Cardiac fibroblast (primary cell): ENCODE measurements at regions not wholly inside any gene's neighbourhood (a gene's known extent, or its start where the extent isn't known, plus 50 kb on each side); places are given as distances from the start of the nearest gene placed in this dataset.
"Not testable (repeated sequence)": the region's sequence is repeated elsewhere in the genome, so short reads cannot be mapped to it uniquely, and the experiment has no call there.

ENCODE experiments used
- DNase-seq, 2 donors: peaks; one replicate each; pipeline versions ENCODE4 v3.0.0 to v3.0.0-alpha.2; 2010; ENCODE audit warnings: low read depth in 2 of 2
- H3K4me3 ChIP-seq, 2 donors: replicated peaks in 1 of 2; 1 replicate in 1 of 2; 2 replicates in 1 of 2; pipeline ENCODE4 v1.5.1; 2011; ENCODE audit warnings: low read depth in 2 of 2, low read length in 2 of 2, mild to moderate bottlenecking in 2 of 2, moderate library complexity in 1 of 2
- TF ChIP-seq, protein P1 (sequence below): IDR thresholded peaks from one replicate; pipeline ENCODE4 v1.5.1; 2011; ENCODE audit warnings: low read depth, mild to moderate bottlenecking, low read length, inconsistent platforms

DNA sequence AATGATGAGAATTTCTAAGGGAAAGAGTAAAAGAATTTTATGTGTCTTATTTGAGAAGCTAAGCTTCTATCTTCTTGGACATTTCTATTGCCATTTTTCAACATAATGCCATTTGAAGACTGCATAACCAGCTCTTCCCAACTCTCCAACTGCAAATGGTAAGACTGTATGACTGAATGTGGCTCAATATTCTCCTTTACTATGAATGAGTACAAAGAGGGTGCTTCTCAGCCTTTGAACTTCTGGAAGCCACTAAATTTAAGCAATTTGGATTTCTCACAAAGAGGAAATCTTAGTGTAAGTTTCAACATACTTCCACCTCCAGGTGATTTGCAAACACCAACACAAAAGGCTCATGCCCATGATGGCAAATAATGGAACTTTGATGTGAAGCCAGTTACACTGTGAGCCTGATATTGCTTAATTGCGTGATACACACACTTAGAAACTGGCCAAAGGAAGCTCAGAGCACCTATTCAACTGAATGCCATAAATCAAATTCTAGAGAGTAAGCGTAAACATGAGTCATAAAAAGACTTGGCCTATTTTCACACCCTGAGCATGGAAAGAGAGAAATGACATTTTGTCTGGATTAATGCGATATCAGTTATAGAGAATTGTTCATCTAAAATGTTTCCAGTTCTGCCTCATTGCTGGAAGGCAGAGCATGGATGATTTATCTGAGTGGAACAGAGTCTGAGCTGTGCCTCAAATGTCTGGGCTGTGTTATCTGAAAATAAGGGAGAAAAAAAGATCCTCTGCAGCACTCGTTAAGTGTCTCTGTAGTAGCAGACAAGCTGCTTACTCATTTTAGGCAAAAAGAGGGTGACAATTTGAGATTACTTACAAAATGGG is 145.3 kb downstream of the PLK2 start:
- TF ChIP-seq, protein P1, sequence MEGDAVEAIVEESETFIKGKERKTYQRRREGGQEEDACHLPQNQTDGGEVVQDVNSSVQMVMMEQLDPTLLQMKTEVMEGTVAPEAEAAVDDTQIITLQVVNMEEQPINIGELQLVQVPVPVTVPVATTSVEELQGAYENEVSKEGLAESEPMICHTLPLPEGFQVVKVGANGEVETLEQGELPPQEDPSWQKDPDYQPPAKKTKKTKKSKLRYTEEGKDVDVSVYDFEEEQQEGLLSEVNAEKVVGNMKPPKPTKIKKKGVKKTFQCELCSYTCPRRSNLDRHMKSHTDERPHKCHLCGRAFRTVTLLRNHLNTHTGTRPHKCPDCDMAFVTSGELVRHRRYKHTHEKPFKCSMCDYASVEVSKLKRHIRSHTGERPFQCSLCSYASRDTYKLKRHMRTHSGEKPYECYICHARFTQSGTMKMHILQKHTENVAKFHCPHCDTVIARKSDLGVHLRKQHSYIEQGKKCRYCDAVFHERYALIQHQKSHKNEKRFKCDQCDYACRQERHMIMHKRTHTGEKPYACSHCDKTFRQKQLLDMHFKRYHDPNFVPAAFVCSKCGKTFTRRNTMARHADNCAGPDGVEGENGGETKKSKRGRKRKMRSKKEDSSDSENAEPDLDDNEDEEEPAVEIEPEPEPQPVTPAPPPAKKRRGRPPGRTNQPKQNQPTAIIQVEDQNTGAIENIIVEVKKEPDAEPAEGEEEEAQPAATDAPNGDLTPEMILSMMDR, result no peak
- no peak for DNase-seq
- no peak overlapping the region for H3K4me3 ChIP-seq

DNA sequence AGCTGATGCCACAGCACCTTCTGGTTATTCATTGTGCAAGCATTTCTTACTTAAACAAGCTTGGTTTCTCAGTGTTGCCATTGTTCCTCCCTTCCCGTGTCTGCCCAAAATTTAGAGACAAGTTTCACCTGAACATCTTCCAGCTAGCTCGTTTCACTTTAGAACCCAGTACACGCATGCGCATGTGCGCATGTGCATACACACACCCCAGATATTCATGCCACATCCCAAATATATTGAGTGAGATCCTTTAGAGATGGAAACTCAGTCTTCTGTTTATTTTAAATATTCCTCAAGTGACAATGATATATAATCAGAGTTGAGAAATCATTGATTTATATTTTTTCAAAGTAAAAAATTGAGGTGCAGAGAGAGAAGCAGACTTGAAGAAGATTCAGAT is 147.6 kb downstream of the PLK2 start:
- H3K4me3 ChIP-seq, result no peak overlapping the region
- TF ChIP-seq, protein P1, result no peak
- DNase-seq, result no peak

DNA sequence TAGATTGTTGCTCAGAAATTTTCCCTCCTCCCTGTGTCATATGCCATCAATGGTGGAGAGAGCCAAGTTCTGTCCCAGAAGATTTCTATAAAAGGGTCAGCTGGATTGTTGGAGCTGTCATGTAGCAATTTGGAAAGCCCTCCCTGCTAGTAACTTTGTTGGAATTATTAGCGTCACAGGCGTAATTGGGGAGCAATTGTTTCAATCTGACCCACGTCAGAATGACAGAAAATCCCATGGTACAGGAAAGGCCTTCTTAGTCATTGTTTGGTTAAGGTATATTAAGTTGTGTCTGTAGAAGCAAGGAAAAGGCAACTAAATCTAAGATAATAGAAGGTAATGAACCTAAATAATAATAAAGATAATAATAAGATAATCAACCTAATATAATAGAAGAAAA is 148.4 kb downstream of the PLK2 start:
- H3K4me3 ChIP-seq, result no peak overlapping the region
- TF ChIP-seq, protein P1, result no peak
- DNase-seq, result peak in 1 of 2 donors; percentile 3

DNA sequence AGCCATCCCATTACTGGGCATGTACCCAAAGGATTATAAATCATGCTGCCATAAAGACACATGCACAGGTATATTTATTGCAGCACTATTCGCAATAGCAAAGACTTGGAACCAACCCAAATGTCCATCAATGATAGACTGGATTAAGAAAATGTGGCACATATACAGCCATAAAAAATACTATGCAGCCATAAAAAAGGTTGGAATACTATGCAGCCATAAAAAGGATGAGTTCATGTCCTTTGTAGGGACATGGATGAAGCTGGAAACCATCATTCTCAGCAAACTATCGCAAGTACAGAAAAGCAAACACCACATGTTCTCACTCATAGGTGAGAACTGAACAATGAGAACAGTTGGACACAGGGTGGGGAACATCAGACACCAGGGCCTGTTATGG is 151.5 kb downstream of the PLK2 start:
- not testable (repeated sequence) for DNase-seq, H3K4me3 ChIP-seq

DNA sequence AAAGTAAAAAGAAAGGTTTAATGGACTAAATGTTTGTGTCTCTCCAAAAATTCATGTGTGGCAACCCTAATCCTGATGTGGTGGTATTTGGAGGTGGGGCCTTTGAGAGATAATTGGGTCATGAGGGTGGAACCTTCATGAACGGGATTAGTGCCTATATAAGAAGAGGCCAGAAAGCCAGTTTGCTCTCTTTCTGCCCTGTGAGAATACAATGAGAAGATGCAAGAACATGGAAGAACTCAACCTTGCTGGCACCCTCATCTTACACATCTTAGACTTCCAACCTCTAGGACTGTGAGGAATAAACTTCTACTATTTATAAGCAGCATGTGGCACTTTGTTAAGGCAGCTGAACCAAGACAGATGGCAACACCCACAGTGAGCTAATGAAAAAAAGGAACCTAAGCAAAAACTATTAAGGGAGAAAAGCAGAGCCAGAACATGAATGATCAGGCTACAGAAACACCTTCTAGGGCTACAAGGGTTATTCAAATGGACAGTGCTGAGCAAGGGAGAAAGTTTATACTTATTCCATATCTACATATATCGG is 159.5 kb downstream of the PLK2 start:
- TF ChIP-seq, protein P1, result no peak
- no peak for DNase-seq
- no peak overlapping the region for H3K4me3 ChIP-seq

DNA sequence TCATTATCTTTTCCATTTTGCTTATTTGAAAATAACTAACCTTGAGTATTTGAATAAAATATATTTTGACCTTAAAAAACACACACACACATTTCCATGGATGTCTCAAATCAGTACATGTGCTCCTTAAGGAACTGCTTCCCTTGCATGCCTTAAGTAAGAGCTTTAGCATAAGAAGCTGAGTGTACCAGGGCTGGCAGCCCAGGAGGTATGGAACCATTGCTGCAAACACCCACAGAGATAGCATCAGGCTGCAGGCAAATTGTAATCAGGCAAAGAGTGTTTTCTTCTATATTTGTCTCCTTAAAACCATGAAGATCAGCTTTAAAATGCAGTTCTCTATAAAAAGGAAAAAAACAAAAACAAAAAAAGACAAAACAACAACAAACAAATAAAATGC is 160.6 kb downstream of the PLK2 start:
- no peak for DNase-seq
- TF ChIP-seq, protein P1, result no peak
- H3K4me3 ChIP-seq, result no peak overlapping the region

DNA sequence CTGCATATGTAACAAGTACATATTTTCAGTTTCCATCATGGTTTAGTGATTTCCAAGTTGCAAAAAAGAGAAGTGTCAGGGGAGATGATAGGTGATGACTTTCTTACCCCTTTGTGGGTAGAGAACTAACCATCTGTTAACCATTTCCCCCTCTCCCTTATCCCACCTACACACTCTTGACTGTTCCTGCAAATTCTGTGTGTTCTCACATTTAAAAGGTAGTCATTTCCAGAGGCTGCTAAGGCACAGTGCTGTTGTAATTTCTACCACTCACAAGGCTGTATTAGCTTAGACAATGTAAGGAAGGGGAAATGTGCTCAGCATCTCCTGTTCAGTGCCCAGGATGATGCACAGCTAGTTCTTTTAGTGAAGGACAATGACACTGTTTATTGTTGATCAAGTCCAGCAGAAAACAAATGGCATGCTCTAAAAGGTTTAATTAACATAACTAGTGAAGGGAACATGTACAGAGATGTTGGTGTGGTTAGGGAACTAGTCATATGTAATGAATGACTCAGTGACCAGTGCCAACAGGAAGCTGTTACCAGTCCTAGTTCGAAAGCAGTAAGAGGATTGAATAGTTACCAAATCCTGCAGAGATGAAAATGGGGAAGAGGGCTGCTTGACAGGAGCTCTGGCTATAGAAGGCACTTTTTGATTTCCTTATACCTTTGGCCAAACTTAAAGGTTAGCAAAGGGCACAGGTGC is 165.1 kb downstream of the PLK2 start:
- TF ChIP-seq, protein P1, result no peak
- no peak overlapping the region for H3K4me3 ChIP-seq
- peak in 1 of 2 donors; percentile 49 for DNase-seq

DNA sequence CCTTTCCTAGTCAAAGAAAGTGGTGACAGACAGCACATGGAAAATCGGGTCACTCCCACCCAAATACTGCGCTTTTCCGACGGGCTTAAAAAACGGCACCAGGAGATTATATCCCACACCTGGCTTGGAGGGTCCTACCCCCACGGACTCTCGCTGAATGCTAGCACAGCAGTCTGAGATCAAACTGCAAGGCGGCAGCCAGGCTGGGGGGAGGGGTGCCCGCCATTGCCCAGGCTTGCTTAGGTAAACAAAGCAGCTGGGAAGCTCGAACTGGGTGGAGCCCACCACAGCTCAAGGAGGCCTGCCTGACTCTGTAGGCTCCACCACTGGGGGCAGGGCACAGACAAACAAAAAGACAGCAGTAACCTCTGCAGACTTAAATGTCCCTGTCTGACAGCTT is 171.6 kb downstream of the PLK2 start:
- DNase-seq, result not testable (repeated sequence)

More for the DNA sequence above, 171.6 kb downstream of the PLK2 start:
- H3K4me3 ChIP-seq, result not testable (repeated sequence)
